Mesenchymal stem cell (in vitro differentiated cells and primary cell): ENCODE measurements at regions not wholly inside any gene's neighbourhood (a gene's known extent, or its start where the extent isn't known, plus 50 kb on each side); places are given as distances from the start of the nearest gene placed in this dataset.

Source experiments
- DNase-seq: peaks from one replicate; pipeline ENCODE4 v3.0.0-alpha.2; 2013
- H2AFZ ChIP-seq: one replicate; pipeline ENCODE4 v1.6.1; 2013; ENCODE audit warnings: low read depth, mild to moderate bottlenecking, control low read depth, inconsistent platforms, low read length, moderate library complexity
- H2AK5ac ChIP-seq: 2 replicates; pipeline ENCODE4 v1.6.1; 2013; ENCODE audit warnings: low read length, moderate library complexity, mild to moderate bottlenecking, inconsistent platforms; ENCODE audit not compliant: severe bottlenecking
- H2BK120ac ChIP-seq: one replicate; pipeline ENCODE4 v1.6.1; 2013; ENCODE audit warnings: low read depth, mild to moderate bottlenecking, inconsistent platforms, low read length, moderate library complexity
- H2BK12ac ChIP-seq, 2 experiments: one replicate each; pipeline ENCODE4 v1.6.1; 2013; ENCODE audit warnings: inconsistent platforms in 2 of 2, low read length in 2 of 2, mild to moderate bottlenecking in 2 of 2, moderate library complexity in 2 of 2, control low read depth in 1 of 2
- H2BK15ac ChIP-seq: one replicate; pipeline ENCODE4 v1.6.1; 2013; ENCODE audit warnings: mild to moderate bottlenecking, low read depth, inconsistent platforms; ENCODE audit not compliant: poor library complexity, severe bottlenecking
- H2BK5ac ChIP-seq: 2 replicates; pipeline ENCODE4 v1.6.1; 2013; ENCODE audit warnings: low read depth, mild to moderate bottlenecking, low read length, control low read depth, inconsistent platforms; ENCODE audit not compliant: poor library complexity, severe bottlenecking
- H3K14ac ChIP-seq, 2 experiments: one replicate each; pipeline ENCODE4 v1.6.1; 2013; ENCODE audit warnings: inconsistent platforms in 2 of 2, low read length in 2 of 2, control low read depth in 1 of 2, mild to moderate bottlenecking in 1 of 2, moderate library complexity in 1 of 2
- H3K18ac ChIP-seq, 2 experiments: one replicate each; pipeline ENCODE4 v1.6.1; 2013; ENCODE audit warnings: inconsistent platforms in 2 of 2, low read length in 2 of 2, control low read depth in 1 of 2, low read depth in 1 of 2, mild to moderate bottlenecking in 1 of 2
- H3K23ac ChIP-seq, 2 experiments: one replicate each; pipeline ENCODE4 v1.6.1; 2013; ENCODE audit warnings: inconsistent platforms in 2 of 2, low read length in 2 of 2, mild to moderate bottlenecking in 2 of 2, moderate library complexity in 2 of 2, control low read depth in 1 of 2
- H3K27ac ChIP-seq: 2 replicates; pipeline ENCODE4 v1.5.1; 2013; ENCODE audit warnings: mild to moderate bottlenecking, moderate library complexity, low read length, control low read depth, inconsistent platforms; ENCODE audit not compliant: poor library complexity, severe bottlenecking
- H3K27me3 ChIP-seq, 2 experiments: 2 replicates each; pipeline versions ENCODE4 v1.6.1 to v1.7.0; 2013; ENCODE audit warnings: low read length in 2 of 2, mild to moderate bottlenecking in 2 of 2, moderate library complexity in 2 of 2, control low read depth in 1 of 2, inconsistent platforms in 1 of 2; ENCODE audit not compliant: control insufficient read depth in 1 of 2, insufficient read depth in 1 of 2
- H3K36me3 ChIP-seq, 2 experiments: 2 replicates each; pipeline versions ENCODE4 v1.6.1 to v1.7.0; 2013; ENCODE audit warnings: low read length in 2 of 2, control low read depth in 1 of 2, inconsistent platforms in 1 of 2, low read depth in 1 of 2, mild to moderate bottlenecking in 1 of 2; ENCODE audit not compliant: insufficient read depth in 2 of 2, control insufficient read depth in 1 of 2
- H3K4ac ChIP-seq, 2 experiments: one replicate each; pipeline ENCODE4 v1.6.1; 2013; ENCODE audit warnings: inconsistent platforms in 2 of 2, low read length in 2 of 2, mild to moderate bottlenecking in 2 of 2, moderate library complexity in 2 of 2, control low read depth in 1 of 2, low read depth in 1 of 2
- H3K4me1 ChIP-seq: 2 replicates; pipeline ENCODE4 v1.6.1; 2013; ENCODE audit warnings: low read depth, low read length, control low read depth; ENCODE audit not compliant: control insufficient read depth, insufficient read depth
- H3K4me2 ChIP-seq: 2 replicates; pipeline ENCODE4 v1.6.1; 2013; ENCODE audit warnings: low read length, mild to moderate bottlenecking, inconsistent platforms; ENCODE audit not compliant: poor library complexity, severe bottlenecking
- H3K4me3 ChIP-seq, 2 experiments: 2 replicates each; pipeline versions ENCODE4 v1.5.1 to v1.7.0; 2013; ENCODE audit warnings: low read length in 2 of 2, mild to moderate bottlenecking in 2 of 2, control low read depth in 1 of 2, low read depth in 1 of 2; ENCODE audit not compliant: insufficient read depth in 1 of 2
- H3K79me1 ChIP-seq: replicated peaks from 2 replicates; pipeline ENCODE4 v1.6.1; 2013; ENCODE audit warnings: mild to moderate bottlenecking, control low read depth, low read length, inconsistent platforms; ENCODE audit not compliant: poor library complexity, severe bottlenecking
- H3K9ac ChIP-seq: 2 replicates; pipeline ENCODE4 v1.7.0; 2013; ENCODE audit warnings: mild to moderate bottlenecking, low read length, moderate library complexity
- H3K9me3 ChIP-seq: 2 replicates; pipeline ENCODE4 v1.7.0; 2013; ENCODE audit warnings: mild to moderate bottlenecking, low read length; ENCODE audit not compliant: control insufficient read depth
- H4K8ac ChIP-seq: one replicate; pipeline ENCODE4 v1.6.1; 2013; ENCODE audit warnings: inconsistent platforms, mild to moderate bottlenecking, low read length, moderate library complexity
- H4K91ac ChIP-seq: one replicate; pipeline ENCODE4 v1.6.1; 2013; ENCODE audit warnings: mild to moderate bottlenecking, low read length, inconsistent platforms
- WGBS: methylation state at CpG from one replicate; pipeline ENCODE4 v1.1.7; 2013; ENCODE audit warnings: mixed read lengths; 5-methylcytosine and 5-hydroxymethylcytosine counted together

DNA sequence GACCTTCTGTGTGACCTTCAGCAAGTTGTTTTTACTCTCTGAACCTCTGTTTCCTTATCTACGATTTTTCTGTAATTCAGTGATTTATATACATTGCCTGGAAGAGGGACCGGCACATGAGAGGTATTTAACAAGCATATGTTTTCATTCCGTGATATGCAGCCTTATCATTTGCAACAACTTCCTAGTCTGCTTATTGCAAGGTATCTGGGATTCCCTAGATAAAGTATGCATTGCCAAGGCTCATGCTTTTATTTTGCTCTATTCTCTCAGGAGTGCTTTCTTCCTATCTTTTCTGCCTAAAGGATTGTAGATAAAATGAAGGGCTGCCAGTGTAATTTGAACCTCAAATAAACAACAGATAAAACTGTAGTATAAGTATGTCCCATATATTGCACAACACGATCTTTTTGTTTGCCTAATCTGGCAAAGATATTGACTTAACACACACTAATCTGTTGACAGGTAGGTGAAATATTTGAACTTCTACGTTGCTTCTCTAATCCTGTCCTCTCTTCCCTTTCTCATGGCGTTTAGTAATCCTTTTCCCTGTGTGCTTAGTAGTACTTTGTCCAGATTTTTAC, 377.2 kb upstream of the TNC start:
- no peak overlapping the region for H3K9ac ChIP-seq
- 6% methylated on average over 2 of the region's 6 CpGs for WGBS
- H3K79me1 ChIP-seq, result no peaks in the 10 kb centered on the region
- H3K23ac ChIP-seq, result no peak overlapping the region
- no peak overlapping the region for H2AFZ ChIP-seq
- H3K4me3 ChIP-seq, result no peak overlapping the region
- no peak overlapping the region for H3K27ac ChIP-seq
- H3K18ac ChIP-seq, result no peak overlapping the region
- H2AK5ac ChIP-seq, result no peak overlapping the region
- no peak overlapping the region for H4K91ac ChIP-seq
- H3K14ac ChIP-seq, result no peak overlapping the region
- H4K8ac ChIP-seq, result no peak overlapping the region
- H3K27me3 ChIP-seq, result no peaks in the 10 kb centered on the region
- H3K9me3 ChIP-seq, result no peaks in the 10 kb centered on the region
- H2BK12ac ChIP-seq, result no peak overlapping the region
- H3K4me1 ChIP-seq, result no peaks in the 10 kb centered on the region
- no peaks in the 10 kb centered on the region for H3K36me3 ChIP-seq
- no peak overlapping the region for H2BK120ac ChIP-seq
- no peak overlapping the region for H3K4ac ChIP-seq
- H2BK5ac ChIP-seq, result no peak overlapping the region
- H3K4me2 ChIP-seq, result no peak overlapping the region
- no peak for DNase-seq
- no peak overlapping the region for H2BK15ac ChIP-seq

DNA sequence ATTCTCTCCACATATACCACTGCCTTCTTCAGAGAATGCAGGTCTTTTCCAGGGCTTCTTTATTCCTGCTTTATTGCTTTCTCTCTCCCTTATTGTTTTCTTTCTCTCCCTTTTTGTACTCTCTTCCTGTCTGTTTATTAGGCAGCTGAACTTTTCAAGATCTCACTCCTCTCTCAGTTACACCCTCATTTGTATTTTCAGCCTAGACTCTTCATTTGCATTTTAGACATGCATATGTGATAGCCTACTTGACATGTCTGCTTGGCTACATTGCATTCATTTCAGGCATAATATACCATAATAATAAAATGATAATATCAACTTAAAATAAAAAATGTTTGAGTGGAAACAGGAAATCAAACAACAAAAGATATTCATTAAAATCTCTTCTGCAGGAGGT, 377.9 kb upstream of the TNC start:
- no peak overlapping the region for H3K4ac ChIP-seq
- no peak overlapping the region for H3K9ac ChIP-seq

DNA sequence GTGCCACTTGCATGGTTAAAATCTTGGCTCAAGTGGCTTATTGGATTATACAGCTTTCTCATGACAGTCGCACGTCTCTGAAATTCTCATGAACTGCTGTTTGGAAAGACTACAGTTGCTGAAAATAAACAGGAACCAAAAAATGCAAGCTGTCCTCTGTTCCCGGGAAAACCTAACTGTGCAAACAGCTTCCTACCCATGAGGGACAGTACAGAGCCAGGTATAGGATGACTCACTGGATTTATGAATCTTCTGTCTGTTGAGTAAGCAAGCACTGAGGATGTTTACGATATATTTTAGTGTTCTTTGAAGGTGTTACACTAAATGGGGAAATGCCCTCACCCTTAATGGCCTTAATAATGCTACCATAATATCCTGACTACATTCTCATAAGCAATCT, 380.3 kb upstream of the TNC start:
- no peaks in the 10 kb centered on the region for H3K4me1 ChIP-seq
- no peak overlapping the region for H3K9ac ChIP-seq
- H4K8ac ChIP-seq, result peak overlapping the region; percentile 30
- H2BK120ac ChIP-seq, result no peak overlapping the region
- H2AK5ac ChIP-seq, result no peak overlapping the region
- no peak overlapping the region for H4K91ac ChIP-seq
- H3K4me2 ChIP-seq, result no peak overlapping the region
- no peaks in the 10 kb centered on the region for H3K27me3 ChIP-seq
- peak overlapping the region; percentile 57 to 59 for H3K18ac ChIP-seq
- no peak overlapping the region for H3K4ac ChIP-seq
- H3K27ac ChIP-seq, result no peak overlapping the region
- no peaks in the 10 kb centered on the region for H3K79me1 ChIP-seq
- H3K14ac ChIP-seq, result no peak overlapping the region
- peak; percentile 66 for DNase-seq
- no peak overlapping the region for H2AFZ ChIP-seq
- no peak overlapping the region for H3K4me3 ChIP-seq
- H3K36me3 ChIP-seq, result no peaks in the 10 kb centered on the region
- H2BK12ac ChIP-seq, result no peak overlapping the region
- no peaks in the 10 kb centered on the region for H3K9me3 ChIP-seq
- no peak overlapping the region for H2BK5ac ChIP-seq
- H2BK15ac ChIP-seq, result no peak overlapping the region
- 35% methylated on average over 3 of the region's 4 CpGs for WGBS
- no peak overlapping the region for H3K23ac ChIP-seq

More for the DNA sequence above, 377.9 kb upstream of the TNC start:
- no peak overlapping the region for H2BK15ac ChIP-seq
- H2BK12ac ChIP-seq, result no peak overlapping the region
- H3K9me3 ChIP-seq, result no peaks in the 10 kb centered on the region
- H3K23ac ChIP-seq, result no peak overlapping the region
- DNase-seq, result no peak
- H3K27me3 ChIP-seq, result no peaks in the 10 kb centered on the region
- H4K91ac ChIP-seq, result no peak overlapping the region
- H3K4me2 ChIP-seq, result no peak overlapping the region
- no peak overlapping the region for H2BK5ac ChIP-seq
- H3K18ac ChIP-seq, result no peak overlapping the region
- no peaks in the 10 kb centered on the region for H3K79me1 ChIP-seq
- H3K4me3 ChIP-seq, result no peak overlapping the region
- no peak overlapping the region for H3K27ac ChIP-seq
- no peak overlapping the region for H2AFZ ChIP-seq
- no peaks in the 10 kb centered on the region for H3K4me1 ChIP-seq
- H2BK120ac ChIP-seq, result no peak overlapping the region
- H4K8ac ChIP-seq, result no peak overlapping the region
- no peak overlapping the region for H3K14ac ChIP-seq
- H3K36me3 ChIP-seq, result no peaks in the 10 kb centered on the region
- no peak overlapping the region for H2AK5ac ChIP-seq

DNA sequence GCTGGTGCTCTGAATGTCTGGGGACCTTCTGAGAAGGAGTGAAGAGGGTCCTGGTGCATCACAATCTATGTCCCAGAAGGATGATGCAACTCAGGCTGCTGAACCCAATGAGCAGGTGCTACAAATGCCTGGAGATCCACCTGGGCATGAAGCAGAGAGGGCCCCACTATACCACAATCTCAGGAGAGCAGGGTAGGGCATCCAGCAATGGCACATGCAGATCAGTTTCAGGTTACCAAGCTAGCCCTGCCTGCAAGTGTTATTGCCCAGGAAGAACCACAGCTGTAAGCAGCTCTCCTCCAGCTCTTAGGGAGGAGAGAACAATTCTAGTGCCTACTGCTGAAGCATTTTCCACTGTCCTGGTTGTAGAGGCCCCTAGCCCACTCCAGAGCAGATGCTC, 389.2 kb upstream of the TNC start:
- Histone ChIP-seq H4K91ac (no peak overlapping the region), H3K9me3 (no peaks in the 10 kb centered on the region), H2BK120ac (no peak overlapping the region), H3K9ac (no peak overlapping the region), H3K27me3 (no peaks in the 10 kb centered on the region), H3K79me1 (no peaks in the 10 kb centered on the region), H3K4me2 (no peak overlapping the region), H3K4me3 (no peak overlapping the region), H3K4ac (peak overlapping the region in 1 of 2 experiments; percentile 61), H2BK15ac (no peak overlapping the region), H2AFZ (no peak overlapping the region), H2BK12ac (peak overlapping the region in 1 of 2 experiments; percentile 16), H3K36me3 (no peaks in the 10 kb centered on the region), H3K23ac (no peak overlapping the region), H2BK5ac (no peak overlapping the region), H3K18ac (peak overlapping the region in 1 of 2 experiments; percentile 24), H2AK5ac (no peak overlapping the region), H4K8ac (no peak overlapping the region), H3K14ac (peak overlapping the region in 1 of 2 experiments; percentile 48), H3K4me1 (peaks cover 2% of the 10 kb centered on the region), H3K27ac (no peak overlapping the region)
- DNase-seq, result no peak
